ENCODE measurements at regions not wholly inside any gene's neighbourhood (a gene's known extent, or its start where the extent isn't known, plus 50 kb on each side); places are given as distances from the start of the nearest gene placed in this dataset.
A peak's percentile ranks its signal among the peaks of the same experiment; 100 is the strongest.

DNA sequence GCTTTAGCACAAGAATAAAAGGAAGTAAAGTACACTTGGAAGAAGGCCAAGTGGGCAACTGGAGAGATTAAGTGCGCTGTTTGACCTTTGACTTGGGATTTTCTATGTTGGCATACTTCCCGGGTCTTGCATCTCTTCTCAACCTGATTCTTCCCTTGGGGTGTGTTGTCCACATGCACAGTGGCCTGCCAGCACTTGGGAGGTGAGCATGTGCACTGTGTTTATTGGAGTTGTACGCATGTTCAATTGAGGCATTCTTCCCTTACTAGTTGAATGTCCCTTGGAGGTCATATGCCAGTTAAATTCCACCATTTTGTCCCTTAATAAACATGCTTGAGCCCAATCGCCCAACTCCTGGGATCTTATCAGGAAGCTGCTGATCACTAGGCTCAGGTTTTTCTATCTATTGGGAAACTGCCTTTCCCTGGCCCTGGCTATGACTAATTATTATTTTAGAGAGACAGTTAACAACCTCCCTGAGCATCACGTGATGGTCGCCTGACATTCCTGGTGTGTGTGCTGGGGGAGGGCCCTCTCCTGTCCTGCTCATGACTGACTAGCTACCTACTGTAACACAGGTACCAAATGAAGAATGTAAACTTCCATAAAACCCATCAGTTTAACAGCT is 62.5 kb upstream of the RAPGEF4 start:
- Mint-ChIP-seq H3K9me3 (peaks cover 4% of the 10 kb centered on the region), H3K27ac (no peak overlapping the region), H3K4me3 (no peak overlapping the region), H3K36me3 (ENCODE audit: low read depth) (no peaks in the 10 kb centered on the region), H3K4me1 (ENCODE audit: low read depth) (no peaks in the 10 kb centered on the region), H3K27me3 (peaks cover 8% of the 10 kb centered on the region)
- Histone ChIP-seq H3K27ac (ENCODE audit: low read depth in 1 of 2, low read length in 2 of 2) (no peak overlapping the region), H3K27me3 (ENCODE audit: control insufficient read depth in 1 of 2, insufficient read depth in 2 of 2, low read length in 2 of 2) (no peaks in the 10 kb centered on the region), H3K9me3 (ENCODE audit: control insufficient read depth in 1 of 2, insufficient read depth in 1 of 2, low read length in 2 of 2) (peaks cover 0 to 8% of the 10 kb centered on the region in 2 experiments), H3K4me3 (ENCODE audit: low read length) (no peak overlapping the region), H3K4me1 (ENCODE audit: insufficient read depth, low read length) (peaks cover 5% of the 10 kb centered on the region), H3K36me3 (ENCODE audit: insufficient read depth, low read length) (no peaks in the 10 kb centered on the region)
- ChIA-PET CTCF (no interaction called here), POLR2A (no interaction called here)
- intact Hi-C loops (cut with DNase I, micrococcal nuclease) = loop anchor here in 1 of 2 experiments (10.0 kb wide), 1 partner anchor 968 kb away; no protein-coding TSS in a partner anchor
- DNase-seq (no peak), ATAC-seq (ENCODE audit: poor library complexity) (no peak)
- TF ChIP-seq, protein P1, sequence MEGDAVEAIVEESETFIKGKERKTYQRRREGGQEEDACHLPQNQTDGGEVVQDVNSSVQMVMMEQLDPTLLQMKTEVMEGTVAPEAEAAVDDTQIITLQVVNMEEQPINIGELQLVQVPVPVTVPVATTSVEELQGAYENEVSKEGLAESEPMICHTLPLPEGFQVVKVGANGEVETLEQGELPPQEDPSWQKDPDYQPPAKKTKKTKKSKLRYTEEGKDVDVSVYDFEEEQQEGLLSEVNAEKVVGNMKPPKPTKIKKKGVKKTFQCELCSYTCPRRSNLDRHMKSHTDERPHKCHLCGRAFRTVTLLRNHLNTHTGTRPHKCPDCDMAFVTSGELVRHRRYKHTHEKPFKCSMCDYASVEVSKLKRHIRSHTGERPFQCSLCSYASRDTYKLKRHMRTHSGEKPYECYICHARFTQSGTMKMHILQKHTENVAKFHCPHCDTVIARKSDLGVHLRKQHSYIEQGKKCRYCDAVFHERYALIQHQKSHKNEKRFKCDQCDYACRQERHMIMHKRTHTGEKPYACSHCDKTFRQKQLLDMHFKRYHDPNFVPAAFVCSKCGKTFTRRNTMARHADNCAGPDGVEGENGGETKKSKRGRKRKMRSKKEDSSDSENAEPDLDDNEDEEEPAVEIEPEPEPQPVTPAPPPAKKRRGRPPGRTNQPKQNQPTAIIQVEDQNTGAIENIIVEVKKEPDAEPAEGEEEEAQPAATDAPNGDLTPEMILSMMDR (IDR thresholded peaks at IDR 0.05) = no peak

DNA sequence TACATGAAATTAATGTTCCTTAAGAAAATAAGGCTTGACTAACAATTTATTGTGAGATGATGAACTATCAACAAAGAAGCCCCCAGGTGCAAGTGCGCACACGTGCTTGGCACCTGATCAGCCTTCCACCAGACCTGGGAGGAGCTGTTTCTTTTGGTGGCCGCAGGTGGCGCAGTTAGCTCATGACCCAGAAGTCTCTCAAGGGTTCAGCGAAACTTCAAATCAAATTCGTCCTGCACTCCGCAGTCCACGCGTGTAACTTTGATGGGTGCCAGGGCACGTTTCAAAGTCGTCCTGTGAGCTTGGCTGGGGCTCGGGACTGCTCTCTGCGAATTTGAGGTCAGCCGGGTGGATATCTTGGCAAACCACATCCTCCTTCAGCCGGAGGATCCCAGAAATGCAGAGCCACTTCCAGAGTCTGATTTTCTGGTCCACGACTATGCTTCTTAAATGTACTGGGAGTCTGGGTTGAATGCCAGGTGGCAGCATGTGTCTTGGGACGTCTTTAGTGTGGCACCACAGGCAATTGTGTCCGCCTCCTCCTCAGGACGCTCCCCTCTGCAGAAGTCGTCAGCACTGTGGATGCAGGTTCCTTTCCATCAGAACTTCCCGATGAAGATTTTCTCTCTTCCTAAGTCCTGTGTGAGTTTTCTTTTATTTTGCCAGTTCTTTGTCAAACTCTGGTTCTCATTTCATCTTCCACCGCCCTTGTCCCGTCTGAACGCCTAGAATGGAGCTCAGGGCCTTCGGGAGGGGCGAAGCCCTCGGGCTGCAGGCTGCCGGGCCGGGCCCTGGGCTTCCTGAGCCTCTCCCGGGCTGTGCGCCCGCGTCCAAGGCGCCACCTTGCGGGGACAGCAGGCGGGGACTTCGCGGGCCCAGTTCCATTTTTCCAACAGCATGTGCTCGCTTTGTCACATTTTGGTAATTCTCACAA is 61.3 kb upstream of the RAPGEF4 start:
- peak in 12 of 14 experiments; percentile 5 to 59 (median 22) for DNase-seq
- H3K27ac Mint-ChIP-seq = no peak overlapping the region
- peaks cover 8% of the 10 kb centered on the region for H3K27me3 Mint-ChIP-seq
- TF ChIP-seq, protein P1 (IDR thresholded peaks at IDR 0.05) = peak; percentile 59
- no peaks in the 10 kb centered on the region for H3K36me3 Mint-ChIP-seq (ENCODE audit: low read depth)
- ChIA-PET POLR2A (interaction anchor here (1.1 kb wide), 1 partner anchor 118 kb away, joined by 3 read pairs; no protein-coding TSS in a partner anchor), CTCF (interaction anchor here (0.8 kb wide), 1 partner anchor 970 kb away, joined by 3 read pairs; no protein-coding TSS in a partner anchor)
- ATAC-seq (ENCODE audit: poor library complexity) = peak; percentile 41
- peaks cover 4% of the 10 kb centered on the region for H3K9me3 Mint-ChIP-seq
- Histone ChIP-seq H3K36me3 (ENCODE audit: insufficient read depth, low read length) (no peaks in the 10 kb centered on the region), H3K27ac (ENCODE audit: low read depth in 1 of 2, low read length in 2 of 2) (no peak overlapping the region), H3K27me3 (ENCODE audit: control insufficient read depth in 1 of 2, insufficient read depth in 2 of 2, low read length in 2 of 2) (no peaks in the 10 kb centered on the region), H3K4me1 (ENCODE audit: insufficient read depth, low read length) (peaks cover 5% of the 10 kb centered on the region), H3K9me3 (ENCODE audit: control insufficient read depth in 1 of 2, insufficient read depth in 1 of 2, low read length in 2 of 2) (peaks cover 0 to 8% of the 10 kb centered on the region in 2 experiments), H3K4me3 (ENCODE audit: low read length) (peak overlapping the region; percentile 21)
- H3K4me3 Mint-ChIP-seq = peak overlapping the region; percentile 31
- intact Hi-C loops (cut with DNase I, micrococcal nuclease) = loop anchor here in 1 of 2 experiments (2.0 to 10.0 kb wide), 2 partner anchors 502 to 970 kb away; no protein-coding TSS in a partner anchor
- no peaks in the 10 kb centered on the region for H3K4me1 Mint-ChIP-seq (ENCODE audit: low read depth)

GRCh38 chr2:172674968-172675303 is 60.7 kb upstream of the RAPGEF4 start:
- Mint-ChIP-seq H3K27me3 (peaks cover 8% of the 10 kb centered on the region), H3K9me3 (peaks cover 4% of the 10 kb centered on the region), H3K27ac (no peak overlapping the region), H3K4me1 (ENCODE audit: low read depth) (no peaks in the 10 kb centered on the region), H3K36me3 (ENCODE audit: low read depth) (no peaks in the 10 kb centered on the region), H3K4me3 (no peak overlapping the region)
- DNase-seq (no peak), ATAC-seq (ENCODE audit: poor library complexity) (no peak)
- Histone ChIP-seq H3K9me3 (ENCODE audit: control insufficient read depth in 1 of 2, insufficient read depth in 1 of 2, low read length in 2 of 2) (peaks cover 0 to 8% of the 10 kb centered on the region in 2 experiments), H3K4me1 (ENCODE audit: insufficient read depth, low read length) (peaks cover 5% of the 10 kb centered on the region), H3K27me3 (ENCODE audit: control insufficient read depth in 1 of 2, insufficient read depth in 2 of 2, low read length in 2 of 2) (no peaks in the 10 kb centered on the region), H3K36me3 (ENCODE audit: insufficient read depth, low read length) (no peaks in the 10 kb centered on the region), H3K4me3 (ENCODE audit: low read length) (no peak overlapping the region), H3K27ac (ENCODE audit: low read depth in 1 of 2, low read length in 2 of 2) (no peak overlapping the region)
- ChIA-PET POLR2A (no interaction called here), CTCF (interaction anchor here (0.8 kb wide), 1 partner anchor 971 kb away, joined by 3 read pairs; no protein-coding TSS in a partner anchor)
- TF ChIP-seq, protein P1 (IDR thresholded peaks at IDR 0.05) = peak; percentile 8
- intact Hi-C loops (cut with DNase I, micrococcal nuclease) = loop anchor here in 1 of 2 experiments (2.0 to 10.0 kb wide), 2 partner anchors 502 to 970 kb away; no protein-coding TSS in a partner anchor

Data from CD4-positive, alpha-beta T cell (primary cell).